GM12878 (cell line): ENCODE measurements at regions not wholly inside any gene's neighbourhood (a gene's known extent, or its start where the extent isn't known, plus 50 kb on each side); places are given as distances from the start of the nearest gene placed in this dataset.

Source experiments
- ATAC-seq: fragments of 200-7000 bp; cut with Tn5 transposase; 3 replicates; pipeline ENCODE4 v1.9.1; 2020; ENCODE audit warnings: mild to moderate bottlenecking, moderate library complexity
- BruUV-seq: library from RNA; stranded (reverse); fragments of 400-500 nt; replicated peaks from 2 replicates; lab custom pipeline; 2021; lab: Mats Ljungman, UMichigan
- CTCF ChIA-PET: fragments of 300-600 bp; sonication (Branson Sonifier 250); formaldehyde crosslinking; extraction: SDS; loops from one replicate; lab custom pipeline; 2021; ENCODE audit warnings: inconsistent platforms; lab: Yijun Ruan, JAX
- POLR2A ChIA-PET: fragments of 350-600 bp; formaldehyde crosslinking; extraction: SDS; loops from one replicate; lab custom pipeline; 2021; ENCODE audit warnings: inconsistent platforms; lab: Charles Lee
- RAD21 ChIA-PET: fragments of 300-600 bp; sonication (Branson Sonifier 250); formaldehyde crosslinking; loops from one replicate; lab custom pipeline; 2023; ENCODE audit warnings: antibody characterized with exemption; ENCODE audit not compliant: unreplicated experiment; lab: Charles Lee
- SMC1A ChIA-PET: fragments of 300-600 bp; sonication (Branson Sonifier 250); formaldehyde crosslinking; loops from one replicate; lab custom pipeline; 2023; ENCODE audit not compliant: unreplicated experiment, uncharacterized antibody; lab: Charles Lee
- DNase-seq: peaks from one replicate; pipeline ENCODE4 v3.0.0-alpha.2; 2011; ENCODE audit warnings: low read depth, low spot score
- FAIRE-seq: peaks from 3 replicates; lab custom pipeline; 2011; peaks lifted over from hg19 to GRCh38; lab: Jason Lieb, UNC
- H2AFZ ChIP-seq: 2 replicates; pipeline ENCODE4 v1.6.0; 2011; ENCODE audit warnings: low read depth, low read length, control low read depth; ENCODE audit not compliant: control insufficient read depth
- H3K27ac ChIP-seq: 2 replicates; pipeline ENCODE4 v1.5.1; 2011; ENCODE audit warnings: control low read depth; ENCODE audit not compliant: control insufficient read depth, insufficient read depth
- H3K27me3 ChIP-seq, 2 experiments: replicated peaks in 1 of 2; 2 replicates each; pipeline versions ENCODE4 v1.6.0 to v1.6.1; 2011; ENCODE audit warnings: low read length in 1 of 2; ENCODE audit not compliant: control insufficient read depth in 2 of 2, insufficient read depth in 2 of 2
- H3K36me3 ChIP-seq, 2 experiments: 2 replicates each; pipeline ENCODE4 v1.5.1; 2011; ENCODE audit warnings: low read length in 1 of 2; ENCODE audit not compliant: control insufficient read depth in 2 of 2, insufficient read depth in 2 of 2
- H3K4me1 ChIP-seq: 2 replicates; pipeline ENCODE4 v1.6.1; 2011; ENCODE audit warnings: mild to moderate bottlenecking, low read length, moderate library complexity, mixed read lengths; ENCODE audit not compliant: control insufficient read depth, insufficient read depth
- H3K4me2 ChIP-seq: 2 replicates; pipeline ENCODE4 v1.6.0; 2011; ENCODE audit warnings: control low read depth; ENCODE audit not compliant: control insufficient read depth, insufficient read depth
- H3K4me3 ChIP-seq: fragments of 200-600 bp; sonication (generic); 2 replicates; pipeline ENCODE4 v1.5.1; 2016
- H3K79me2 ChIP-seq: 2 replicates; pipeline ENCODE4 v1.6.0; 2011; ENCODE audit warnings: low read length; ENCODE audit not compliant: control insufficient read depth, insufficient read depth
- H3K9ac ChIP-seq: 2 replicates; pipeline ENCODE4 v1.8.0; 2011; ENCODE audit warnings: low read length, control low read depth, mixed read lengths; ENCODE audit not compliant: control insufficient read depth, insufficient read depth
- H3K9me3 ChIP-seq: replicated peaks from 3 replicates; pipeline ENCODE4 v1.5.1; 2011; ENCODE audit warnings: mild to moderate bottlenecking, low read length; ENCODE audit not compliant: control insufficient read depth, insufficient read depth
- H4K20me1 ChIP-seq: 2 replicates; pipeline ENCODE4 v1.6.0; 2011; ENCODE audit not compliant: control insufficient read depth, insufficient read depth
- CBX3 ChIP-seq: fragments of 200-600 bp; sonication (generic); IDR thresholded peaks from 2 replicates; pipeline ENCODE4 v1.6.1; 2016; ENCODE audit warnings: low read depth, borderline replicate concordance
- CHD2 ChIP-seq: IDR thresholded peaks from 2 replicates; pipeline ENCODE4 v1.6.1; 2011; ENCODE audit warnings: low read depth, low read length, improper control_type of control experiment, borderline replicate concordance
- E4F1 ChIP-seq: fragments of 450-650 bp; IDR thresholded peaks from 2 replicates; pipeline ENCODE4 v1.6.1; 2018; ENCODE audit warnings: borderline replicate concordance, mild to moderate bottlenecking; ENCODE audit not compliant: partially characterized antibody
- ETV6 ChIP-seq, 2 experiments: fragments of 450-650 bp in 1 of 2; IDR thresholded peaks in 1 of 2; conservative IDR thresholded peaks in 1 of 2; 2 replicates each; pipeline ENCODE4 v1.6.1; 2014; ENCODE audit warnings: antibody characterized with exemption in 1 of 2, borderline replicate concordance in 1 of 2, low read depth in 1 of 2, mild to moderate bottlenecking in 1 of 2, moderate library complexity in 1 of 2
- GATAD2B ChIP-seq: fragments of 450-650 bp; conservative IDR thresholded peaks from 2 replicates; pipeline ENCODE4 v1.6.1; 2017; ENCODE audit warnings: low read depth, mild to moderate bottlenecking, moderate library complexity
- IRF3 ChIP-seq: fragments of 450-650 bp; IDR thresholded peaks from 2 replicates; pipeline ENCODE4 v1.6.1; 2014; ENCODE audit warnings: mild to moderate bottlenecking
- LARP7 ChIP-seq: fragments of 450-650 bp; IDR thresholded peaks from 2 replicates; pipeline ENCODE4 v1.6.1; 2017; ENCODE audit warnings: mild to moderate bottlenecking
- MYC ChIP-seq: IDR thresholded peaks from 2 replicates; pipeline ENCODE4 v1.6.1; 2011; ENCODE audit warnings: mild to moderate bottlenecking, low read length, moderate library complexity, inconsistent platforms; ENCODE audit not compliant: insufficient read depth, insufficient replicate concordance, insufficient read length, severe bottlenecking
- PBX3 ChIP-seq: IDR thresholded peaks from 2 replicates; pipeline ENCODE4 v1.6.1; 2011; ENCODE audit warnings: mild to moderate bottlenecking, low read depth, low read length, moderate library complexity; ENCODE audit not compliant: insufficient replicate concordance
- PRDM15 ChIP-seq: fragments of 450-650 bp; formaldehyde crosslinking; IDR thresholded peaks from 2 replicates; pipeline ENCODE4 v1.4.0; 2020; ENCODE audit warnings: mild to moderate bottlenecking, moderate library complexity
- RAD51 ChIP-seq: fragments of 450-650 bp; IDR thresholded peaks from 2 replicates; pipeline ENCODE4 v1.6.1; 2016; ENCODE audit warnings: moderate library complexity, mild to moderate bottlenecking, inconsistent platforms
- REST ChIP-seq: IDR thresholded peaks from 2 replicates; pipeline ENCODE4 v1.6.1; 2012; ENCODE audit warnings: mild to moderate bottlenecking, low read depth, low read length
- WGBS: methylation state at CpG from one replicate; pipeline ENCODE4 v1.1.6; 2016; ENCODE audit warnings: low lambda C conversion rate; ENCODE audit not compliant: insufficient replicate concordance, insufficient coverage; ENCODE audit errors: missing lambda C conversion rate; 5-methylcytosine and 5-hydroxymethylcytosine counted together
- in situ Hi-C: fragments of 300-500 bp; cut with MboI; formaldehyde crosslinking; loops from 9 replicates; pipeline ENCODE4 v1.14.3; 2018; ENCODE audit warnings: mixed read lengths
- intact Hi-C: fragments of 100-400 bp; cut with micrococcal nuclease; formaldehyde crosslinking; loops from one replicate; pipeline ENCODE4 v1.14.2; 2022; ENCODE audit not compliant: unreplicated experiment

- Histone ChIP-seq H3K9me3 (no peaks in the 10 kb centered on the region; the same call in 2 of the 3 replicates), H3K79me2 (no peaks in the 10 kb centered on the region), H3K36me3 (no peaks in the 10 kb centered on the region), H3K4me1 (peaks cover 2% of the 10 kb centered on the region), H3K4me2 (no peak overlapping the region), H3K27ac (no peak overlapping the region), H4K20me1 (no peaks in the 10 kb centered on the region), H2AFZ (no peak overlapping the region), H3K4me3 (no peak overlapping the region), H3K9ac (no peak overlapping the region), H3K27me3 (no peaks in the 10 kb centered on the region)
- RAD21 ChIA-PET: no interaction called here
- FAIRE-seq (no peak), DNase-seq (no peak), ATAC-seq (no peak)
- POLR2A ChIA-PET: no interaction called here
- SMC1A ChIA-PET: no interaction called here
- in situ Hi-C loops: no loop called here
- CTCF ChIA-PET: no interaction called here
- intact Hi-C loops: no loop called here
- BruUV-seq: no TSS peak
- 72% methylated on average over 6 of the region's 6 CpGs for WGBS
- no peak for TF ChIP-seq CBX3
- no peak for TF ChIP-seq IRF3
- TF ChIP-seq REST: no peak
- no peak for TF ChIP-seq ETV6 (conservative IDR thresholded peaks at IDR 0.05 in 1 of 2, IDR thresholded peaks at IDR 0.05 in 1 of 2; ENCODE audit: borderline replicate concordance in 1 of 2, low read depth in 1 of 2)
- TF ChIP-seq E4F1: no peak
- TF ChIP-seq LARP7: no peak
- no peak for TF ChIP-seq PRDM15 (CRISPR knock-in tag)
- TF ChIP-seq RAD51: no peak
- no peak for TF ChIP-seq PBX3
- TF ChIP-seq MYC: no peak
- no peak for TF ChIP-seq CHD2
- TF ChIP-seq GATAD2B: no peak
Measured at GRCh38 chr1:221998781-221999180, 256.9 kb upstream of the DUSP10 start.
